GM18511 (cell line): ENCODE measurements at regions not wholly inside any gene's neighbourhood (a gene's known extent, or its start where the extent isn't known, plus 50 kb on each side); places are given as distances from the start of the nearest gene placed in this dataset.

Source experiments
- ATAC-seq: cut with Tn5 transposase; IDR thresholded peaks from one replicate; pipeline ENCODE4 v1.9.1; 2021; ENCODE audit warnings: mild to moderate bottlenecking, moderate library complexity; ENCODE audit not compliant: unreplicated experiment

DNA sequence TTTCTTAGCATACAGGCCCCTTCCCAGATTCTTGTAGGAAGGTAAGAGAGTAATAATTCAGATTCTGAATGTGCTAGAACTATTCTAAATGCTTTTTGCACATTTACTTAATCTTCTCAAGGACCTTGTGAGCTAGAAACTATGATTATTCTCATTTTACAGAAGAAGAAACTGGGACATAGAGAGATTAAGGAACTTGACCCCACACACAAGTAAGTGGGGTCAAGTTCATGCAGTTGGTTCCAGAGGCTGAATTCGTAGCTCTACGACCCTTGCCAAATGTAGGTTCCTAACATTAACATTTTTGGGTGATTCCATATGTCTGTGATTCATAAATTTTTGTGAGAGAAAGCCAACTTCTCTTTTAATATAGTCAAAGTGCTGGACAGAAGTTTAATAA lies 238.1 kb downstream of the LACC1 start:
- no peak for ATAC-seq

DNA sequence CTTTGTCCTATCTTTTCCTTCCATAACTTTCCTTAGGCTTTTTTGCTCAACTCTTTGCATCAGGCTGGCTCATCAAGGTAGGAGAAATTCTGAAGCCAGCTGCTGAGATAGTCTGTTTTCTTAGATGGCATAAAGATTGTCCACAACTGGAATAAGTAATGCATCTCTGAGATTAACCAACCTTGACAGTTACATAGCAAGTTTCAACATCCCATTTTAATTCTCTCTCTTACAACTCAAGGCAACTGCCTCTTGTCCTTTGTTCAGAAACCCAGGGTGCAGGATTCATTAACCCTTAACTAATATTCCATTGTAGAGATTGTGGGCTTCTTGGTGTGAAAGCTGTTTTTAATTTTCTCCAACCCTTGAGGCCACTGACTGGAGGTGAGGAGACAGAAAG lies 239.2 kb downstream of the LACC1 start:
- ATAC-seq: no peak

DNA sequence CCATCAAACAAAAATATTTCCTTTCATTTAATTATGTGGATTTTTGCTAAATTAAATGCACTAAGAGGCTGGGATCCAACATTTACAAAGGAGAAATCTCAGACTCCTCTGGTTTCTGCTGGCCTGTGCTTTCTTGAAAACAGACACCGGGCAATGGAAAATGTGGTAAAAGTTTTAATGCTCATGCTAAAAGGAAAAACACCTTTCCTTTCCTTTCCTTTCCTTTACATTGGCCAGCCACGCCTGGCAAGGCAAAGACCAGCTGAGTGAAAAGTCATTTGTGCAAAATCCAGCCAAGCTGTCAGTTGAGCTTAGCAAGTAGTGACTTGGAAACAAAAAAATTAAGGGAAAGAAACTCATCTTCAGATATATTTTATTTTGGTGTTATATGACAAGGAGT lies 240.3 kb downstream of the LACC1 start:
- no peak for ATAC-seq

DNA sequence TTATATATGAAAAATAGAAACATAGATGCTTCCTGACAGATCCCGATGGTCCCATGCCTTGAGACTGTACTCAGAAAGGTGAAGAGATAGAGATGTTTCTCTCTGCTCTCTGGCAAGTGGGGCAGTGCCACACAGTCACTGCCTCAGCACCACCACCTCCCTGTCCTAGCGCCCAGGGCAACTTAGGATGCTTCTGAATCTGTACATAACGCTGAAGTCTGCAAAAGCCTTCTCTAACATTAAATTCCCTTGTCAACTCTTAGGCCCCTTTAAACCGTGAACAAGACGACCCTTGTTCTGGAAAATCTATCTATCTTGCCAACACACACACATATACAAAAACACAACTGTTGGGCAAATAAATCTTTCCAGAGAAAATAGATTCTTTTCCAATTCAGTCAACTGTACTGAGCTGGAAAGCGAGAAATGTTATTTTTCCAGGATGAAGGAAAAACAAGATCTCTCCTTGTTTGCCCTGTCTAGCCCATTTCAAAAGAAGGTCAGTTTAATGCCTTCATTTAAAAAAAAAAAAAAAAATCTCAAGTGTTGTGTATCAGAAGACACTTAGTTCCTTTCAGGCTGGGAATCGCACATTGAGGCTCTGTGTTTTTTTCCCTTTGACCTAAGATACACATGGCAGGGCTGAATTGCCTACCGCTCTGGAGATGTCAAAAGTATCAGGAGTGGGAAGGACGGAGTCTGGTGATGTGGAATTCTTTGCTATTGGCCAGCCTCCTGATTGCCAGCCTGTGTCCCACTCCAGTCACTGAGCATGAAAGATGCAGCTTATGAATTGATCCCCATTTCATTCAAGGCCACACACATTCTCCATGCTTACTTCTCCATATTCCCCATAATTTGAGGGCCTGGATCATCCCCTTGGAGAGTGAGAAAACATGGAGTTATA lies 241.4 kb downstream of the LACC1 start:
- ATAC-seq: no peak

DNA sequence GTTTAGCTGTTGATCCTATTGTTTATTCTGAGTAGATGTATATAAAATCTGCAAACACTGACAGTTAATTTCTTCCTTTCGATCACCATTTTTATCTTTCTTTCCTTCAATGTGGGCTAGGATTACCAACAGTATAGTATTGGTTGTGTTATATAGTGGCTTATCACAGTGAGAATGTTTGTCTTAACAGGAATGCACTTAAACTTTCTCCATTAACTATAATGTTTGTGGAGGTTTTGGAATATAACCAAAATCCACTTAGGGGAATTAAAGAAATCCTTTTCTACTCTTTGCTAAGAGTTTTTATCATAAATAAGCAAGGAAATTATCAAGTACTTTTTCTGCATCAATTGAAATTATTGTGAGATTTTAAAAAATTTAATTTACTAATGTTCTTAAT lies 244.6 kb downstream of the LACC1 start:
- ATAC-seq: no peak

DNA sequence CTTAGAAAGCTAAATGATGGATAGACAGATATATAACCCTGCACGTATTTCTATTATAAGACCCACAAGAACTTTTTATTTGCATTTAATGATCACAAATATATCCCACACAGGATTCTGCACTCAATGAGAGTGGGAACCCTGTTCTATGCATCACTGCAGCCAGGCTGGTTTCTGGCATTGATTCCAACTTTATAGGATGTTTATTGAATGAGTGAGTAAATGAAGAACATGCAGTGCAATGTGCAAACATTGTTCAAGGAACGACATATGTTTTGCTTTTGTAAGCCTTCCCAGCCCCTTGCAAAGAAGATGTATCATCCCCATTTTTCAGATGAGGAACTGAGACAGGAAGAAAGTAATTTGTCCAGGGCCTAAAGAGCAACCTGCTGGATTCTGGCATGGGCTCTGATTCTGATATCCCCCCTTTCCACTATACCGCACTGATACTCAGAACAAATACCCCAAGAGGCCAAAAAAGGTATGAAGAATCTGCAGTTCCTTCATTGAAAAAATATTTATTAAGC lies 246.3 kb downstream of the LACC1 start:
- ATAC-seq: no peak

DNA sequence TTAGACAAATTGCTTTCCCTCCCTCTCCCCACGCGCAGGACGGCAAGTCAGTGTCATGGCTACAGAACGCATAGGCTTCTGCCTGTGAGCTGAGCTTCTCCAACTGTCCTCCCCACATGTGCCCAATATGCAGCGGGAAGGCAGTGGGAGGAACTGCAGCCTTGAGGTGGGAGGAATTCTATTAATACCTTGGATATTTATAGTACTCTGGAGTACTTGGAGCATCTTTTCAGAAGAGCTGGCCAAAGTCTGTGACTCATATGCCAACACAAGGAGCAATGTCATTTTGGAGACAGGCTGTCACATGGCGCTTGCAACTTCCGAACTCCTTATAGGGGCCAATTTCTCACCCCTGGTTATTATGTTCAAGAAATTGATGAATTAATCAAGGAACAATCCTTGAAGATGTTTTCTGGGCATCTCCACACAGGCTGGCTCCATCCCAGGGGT lies 245.0 kb upstream of the SERP2 start:
- no peak for ATAC-seq

DNA sequence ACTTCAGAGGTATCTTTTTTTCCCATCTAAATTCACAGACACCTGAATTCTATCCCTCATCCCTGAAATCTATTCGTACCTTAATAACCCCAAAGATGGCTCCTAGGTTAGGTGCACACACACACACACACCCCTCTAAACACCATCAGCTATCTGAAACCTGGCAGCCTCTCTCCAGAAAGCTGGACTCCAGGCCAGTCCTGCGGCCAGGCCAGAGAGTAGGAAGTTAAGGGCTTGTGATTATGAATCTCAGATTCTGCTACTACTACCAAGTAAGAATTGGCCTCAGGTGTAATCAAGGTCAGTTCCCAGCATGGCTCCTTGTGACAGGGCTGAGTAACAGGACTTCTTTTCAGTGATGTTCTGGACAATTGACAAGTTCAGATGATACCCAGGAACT lies 244.2 kb upstream of the SERP2 start:
- no peak for ATAC-seq

DNA sequence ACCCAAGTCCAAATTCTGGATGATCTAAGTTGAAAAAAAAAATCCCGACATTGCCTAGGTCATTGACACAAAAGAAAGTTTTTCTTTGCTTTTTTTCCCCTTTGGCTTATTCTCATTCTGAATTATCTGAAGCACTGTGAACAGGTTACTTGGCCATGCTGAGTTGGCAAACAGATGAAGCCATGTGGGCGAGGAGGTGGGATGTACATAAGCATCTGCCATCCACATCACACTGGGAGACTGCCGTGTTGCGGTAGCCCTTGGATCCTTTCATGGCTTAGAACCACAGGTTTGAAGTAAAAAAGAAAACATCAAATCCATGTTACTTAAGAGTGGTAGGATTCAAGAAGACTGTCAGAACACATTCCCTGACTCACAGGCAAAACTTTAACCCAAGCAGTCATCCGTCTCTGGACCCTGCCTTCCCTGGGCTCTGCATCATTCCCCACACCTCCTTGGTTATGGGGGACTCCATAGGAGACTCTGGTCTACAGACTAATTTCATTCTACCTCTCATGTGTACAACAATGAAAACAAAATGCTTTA lies 242.5 kb upstream of the SERP2 start:
- ATAC-seq: no peak

DNA sequence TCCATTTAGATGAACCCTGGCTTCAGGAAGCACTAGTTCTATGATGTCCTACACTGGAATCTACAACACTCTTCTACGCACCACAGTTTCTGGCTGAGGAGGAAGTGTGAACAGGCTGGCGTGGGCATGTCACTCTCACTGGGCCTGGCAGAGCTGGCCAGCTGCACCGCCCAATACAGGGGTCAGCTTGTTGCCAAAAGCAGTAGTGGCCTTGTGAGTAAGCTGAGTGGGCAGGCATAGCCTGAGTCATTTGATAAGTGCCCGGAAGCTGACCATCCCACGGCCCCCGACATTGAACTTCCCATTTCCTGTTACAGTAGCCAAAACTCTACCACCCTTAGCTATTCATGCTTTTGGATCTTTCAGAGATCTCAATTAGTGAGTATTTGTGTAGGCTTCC lies 240.9 kb upstream of the SERP2 start:
- no peak for ATAC-seq

DNA sequence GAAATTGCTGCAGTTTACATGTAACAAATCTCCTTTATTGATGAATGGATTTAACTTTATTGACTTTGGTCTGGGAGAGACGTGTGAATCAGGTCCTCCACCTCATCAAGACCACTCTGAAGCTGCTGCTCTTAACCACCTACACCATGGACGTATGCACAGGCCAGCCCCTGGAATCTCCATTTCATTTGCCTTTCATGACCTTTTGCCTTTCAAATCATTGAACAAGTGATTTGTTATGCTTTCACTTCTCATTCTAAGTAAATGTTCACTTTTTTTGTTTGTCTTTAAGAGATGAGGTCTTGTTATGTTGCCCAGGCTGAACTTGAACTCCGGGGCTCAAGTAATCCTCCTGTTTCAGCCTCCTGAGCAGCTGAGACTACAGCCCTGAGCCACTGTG lies 240.0 kb upstream of the SERP2 start:
- ATAC-seq: no peak

DNA sequence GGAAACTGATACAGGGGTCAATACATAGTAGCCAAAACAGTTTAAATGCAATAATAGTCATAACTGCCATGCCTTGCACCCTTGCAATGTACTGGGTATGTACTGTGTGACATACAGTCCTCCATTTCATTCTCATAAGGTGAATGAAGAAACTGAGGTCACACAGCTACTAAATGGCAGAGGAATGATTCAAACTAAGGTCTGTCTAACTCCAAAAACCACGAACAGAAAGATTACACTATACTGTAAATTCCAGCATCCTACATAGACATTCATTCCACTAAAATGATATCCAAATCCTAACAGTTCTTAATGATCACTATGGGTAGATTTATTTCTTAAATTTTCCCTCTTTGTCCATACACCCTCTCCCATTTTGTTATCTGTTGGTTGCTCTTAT lies 238.1 kb upstream of the SERP2 start:
- no peak for ATAC-seq

DNA sequence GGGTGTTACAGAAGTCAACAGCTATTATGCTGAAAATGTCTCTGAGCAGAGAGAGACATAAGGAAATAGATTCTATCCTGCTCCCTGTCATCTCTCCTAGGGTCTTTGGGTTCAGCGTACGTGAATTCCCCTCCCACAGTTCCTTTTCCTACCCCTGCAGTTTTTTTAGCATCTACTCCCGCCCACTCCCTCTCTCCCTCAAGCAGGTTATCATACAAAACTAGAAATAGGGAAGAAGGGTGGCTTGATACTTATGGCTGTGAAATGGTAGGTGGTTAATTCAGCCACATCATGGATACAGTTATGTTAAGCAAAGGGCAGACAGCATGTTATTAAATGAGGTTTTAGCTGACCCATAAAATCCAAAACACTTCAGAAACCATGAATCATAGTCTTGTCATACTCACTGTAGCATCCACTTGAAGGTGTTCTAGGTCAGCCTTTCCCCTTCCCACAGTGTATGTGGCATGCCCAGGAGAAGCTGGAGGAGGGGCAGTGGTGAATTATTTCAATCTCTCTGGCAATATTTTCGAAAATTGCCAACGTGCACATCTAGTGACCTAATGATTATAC lies 236.8 kb upstream of the SERP2 start:
- no peak for ATAC-seq

DNA sequence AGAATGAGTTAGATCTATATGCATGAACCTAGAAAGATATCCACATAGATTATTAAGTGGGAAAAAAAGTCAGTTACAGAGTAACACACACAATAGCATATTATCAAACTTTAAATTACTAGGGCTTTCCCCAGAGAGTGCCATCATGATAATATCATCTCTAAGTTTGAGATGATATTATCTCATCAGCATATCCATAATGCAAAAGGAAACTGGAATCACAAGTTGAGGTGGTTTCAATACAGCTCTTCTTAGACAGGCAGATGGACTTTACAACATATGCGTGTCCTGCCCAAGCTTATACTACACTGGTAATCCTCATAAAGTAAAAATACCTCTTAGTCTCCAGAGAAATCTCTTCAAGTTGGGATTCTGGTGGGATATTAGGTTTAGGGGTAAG lies 236.2 kb upstream of the SERP2 start:
- no peak for ATAC-seq

DNA sequence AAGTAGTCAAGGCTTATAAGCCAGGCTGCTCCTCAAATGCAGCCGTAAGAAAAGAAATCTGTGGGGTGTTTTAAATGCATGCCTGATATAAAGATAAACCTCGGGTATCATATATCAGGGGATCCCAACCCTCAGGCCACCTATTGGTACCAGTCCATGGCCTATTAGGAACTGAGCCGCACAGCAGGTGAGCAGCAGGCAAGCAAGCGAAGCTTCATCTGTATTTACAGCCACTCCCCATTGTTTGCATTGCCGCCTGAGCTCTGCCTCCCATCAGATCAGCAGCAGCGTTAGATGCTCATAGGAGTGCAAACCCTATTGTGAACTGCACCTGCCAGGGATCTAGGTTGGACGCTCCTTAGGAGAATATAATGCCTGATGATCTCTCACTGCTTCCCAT lies 233.5 kb upstream of the SERP2 start:
- ATAC-seq: no peak

DNA sequence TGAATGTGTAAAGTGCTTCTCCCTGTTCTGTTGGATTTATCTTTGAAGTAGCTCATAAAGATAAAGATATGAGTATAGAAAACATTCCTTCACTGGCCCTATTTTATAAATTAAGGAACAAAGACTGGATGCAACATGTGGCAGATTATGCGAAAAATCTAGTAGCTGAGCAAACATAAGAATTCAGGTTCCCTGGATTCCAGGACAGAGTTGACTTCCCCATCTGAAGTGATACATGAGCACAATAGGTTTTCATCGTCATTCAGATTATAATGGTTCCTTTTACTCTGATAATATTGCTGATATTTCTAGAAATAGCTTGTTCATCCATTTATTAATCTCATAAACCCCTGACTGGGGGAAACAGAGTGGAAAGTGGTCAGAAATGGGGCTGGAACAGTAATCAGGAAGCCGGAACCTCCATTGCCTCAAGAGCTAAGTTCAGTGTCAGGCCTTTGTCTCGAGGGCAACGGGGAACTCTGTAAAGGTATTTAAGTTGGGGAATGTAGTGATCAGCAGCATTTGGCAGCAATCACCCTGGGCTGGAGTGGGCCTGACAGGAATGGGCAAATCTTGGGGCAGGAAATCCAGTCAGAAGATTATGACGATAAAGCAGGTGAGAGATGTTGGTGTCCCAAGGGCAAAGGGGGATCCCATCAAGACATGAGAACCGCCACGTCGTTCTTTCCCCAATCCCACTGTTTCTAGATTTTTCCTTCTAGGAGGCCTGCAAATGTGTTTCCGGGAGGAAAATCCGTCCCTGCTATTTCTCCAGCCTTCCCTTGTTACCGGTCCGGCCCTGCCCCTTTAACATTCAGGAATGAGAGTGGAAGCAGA lies 232.5 kb upstream of the SERP2 start:
- ATAC-seq: no peak

DNA sequence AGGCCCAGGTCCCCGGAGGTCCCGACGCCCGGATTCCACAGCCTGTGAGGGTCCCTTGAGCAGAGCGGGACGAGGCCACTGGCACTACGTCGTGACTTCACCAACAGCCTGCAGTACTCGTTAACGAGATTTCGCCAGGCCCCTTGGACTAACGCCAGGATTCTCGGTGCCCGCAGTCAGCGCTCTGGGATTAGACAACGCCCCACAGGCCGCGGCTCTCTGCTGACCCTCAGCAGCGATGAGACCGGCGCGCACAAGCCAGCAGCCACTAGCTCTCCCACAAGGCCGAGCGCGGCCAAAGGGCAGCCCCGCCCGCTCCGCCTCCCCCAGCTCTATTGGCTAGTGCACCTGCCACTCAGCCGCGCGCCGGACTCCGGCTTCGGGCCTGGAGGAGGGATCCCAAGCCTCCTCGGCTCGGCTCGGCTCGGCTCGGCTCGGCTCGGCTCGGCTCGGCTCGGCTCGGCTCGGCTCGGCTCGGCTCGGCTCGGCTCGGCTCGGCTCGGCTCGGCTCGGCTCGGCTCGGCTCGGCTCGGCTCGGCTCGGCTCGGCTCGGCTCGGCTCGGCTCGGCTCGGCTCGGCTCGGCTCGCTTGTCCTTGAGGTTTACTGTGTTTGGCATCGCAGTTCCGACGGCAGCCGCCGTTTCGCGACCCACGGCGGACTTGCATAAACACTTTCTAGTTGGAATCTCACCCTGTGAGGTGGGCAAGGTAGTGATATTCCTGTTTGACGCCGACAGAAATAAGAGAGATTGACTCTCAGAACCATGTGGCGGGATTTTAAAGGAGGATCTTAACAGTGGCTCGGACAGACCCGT lies 231.7 kb upstream of the SERP2 start:
- peak; percentile 100 for ATAC-seq

DNA sequence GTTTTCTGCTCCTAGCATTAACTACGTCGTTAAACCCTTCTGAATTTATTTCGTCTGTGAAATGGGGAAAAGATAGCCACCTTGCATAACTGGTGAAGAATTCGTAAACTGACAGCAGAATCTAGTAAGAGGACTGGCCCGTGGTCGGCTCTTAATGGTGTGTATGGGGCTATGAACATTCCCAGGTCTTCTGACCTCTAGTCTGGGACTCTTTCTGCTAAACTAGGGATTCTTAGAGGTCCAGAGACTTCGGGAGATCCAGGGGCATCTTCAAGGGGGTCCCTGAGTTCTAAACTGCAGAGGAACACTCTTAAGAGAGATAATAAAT lies 231.1 kb upstream of the SERP2 start:
- ATAC-seq: no peak

DNA sequence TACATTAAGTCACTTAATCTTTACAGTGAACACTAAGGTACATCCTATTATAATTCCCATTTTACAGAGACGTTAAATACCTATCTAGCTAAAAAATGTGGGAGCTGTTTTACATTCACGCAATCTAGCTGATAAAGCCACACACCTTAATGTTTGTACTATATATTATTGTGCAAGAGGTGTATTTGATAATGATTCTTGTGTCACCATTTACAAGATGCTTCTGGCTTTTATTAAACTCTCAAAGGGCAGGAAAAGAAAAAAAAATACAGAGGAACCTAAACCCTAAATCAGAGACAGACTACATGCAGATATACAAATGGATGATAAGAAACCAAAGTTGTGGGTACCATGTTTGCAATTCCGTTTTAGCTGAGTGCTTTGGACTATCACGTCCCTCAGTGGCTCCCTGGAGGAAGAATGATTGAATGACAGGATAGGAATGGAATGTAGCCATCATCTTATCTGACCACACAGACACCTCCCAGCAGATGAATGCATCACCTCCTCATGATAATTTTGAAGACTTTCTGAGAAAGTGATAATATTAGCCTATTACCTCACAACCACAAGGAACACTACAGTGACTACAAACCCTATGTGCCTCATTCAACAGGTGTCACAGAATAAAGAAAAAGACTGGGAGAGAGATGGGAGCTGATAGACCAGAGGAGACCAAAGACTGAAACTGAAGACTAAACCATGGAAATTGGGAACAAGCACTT lies 230.5 kb upstream of the SERP2 start:
- ATAC-seq: no peak

DNA sequence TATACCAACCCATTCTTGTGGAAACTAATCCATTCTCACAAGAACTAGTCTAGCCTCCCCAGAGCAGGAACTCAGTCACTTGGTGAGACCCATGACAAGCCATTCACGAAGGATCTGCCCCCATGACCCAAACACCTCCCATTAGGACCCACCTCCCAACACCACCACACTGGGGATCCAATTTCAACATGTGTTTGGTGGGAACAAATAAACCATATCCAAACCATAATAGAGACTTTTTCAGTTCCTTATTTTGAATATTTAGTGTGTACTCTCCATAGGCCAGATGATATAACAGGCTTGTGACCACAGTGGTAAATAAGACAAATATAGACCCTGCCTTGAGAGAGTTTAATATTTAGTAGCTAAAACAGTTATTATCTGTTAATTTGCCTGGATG lies 227.5 kb upstream of the SERP2 start:
- ATAC-seq: no peak
